NB4 (cell line): ENCODE measurements at regions not wholly inside any gene's neighbourhood (a gene's known extent, or its start where the extent isn't known, plus 50 kb on each side); places are given as distances from the start of the nearest gene placed in this dataset.
"Not testable (repeated sequence)": the region's sequence is repeated elsewhere in the genome, so short reads cannot be mapped to it uniquely, and the experiment has no call there.

Experiments used
- MAX ChIP-seq: IDR thresholded peaks from 2 replicates; pipeline ENCODE4 v1.6.1; 2011; ENCODE audit warnings: low read depth, low read length
- MYC ChIP-seq: IDR thresholded peaks from 2 replicates; pipeline ENCODE4 v1.6.1; 2011; ENCODE audit warnings: low read depth, low read length
- POLR2A ChIP-seq: IDR thresholded peaks from 2 replicates; pipeline ENCODE4 v1.6.1; 2011; ENCODE audit warnings: mild to moderate bottlenecking; ENCODE audit not compliant: insufficient read length; ENCODE audit errors: extremely low read depth
- TF ChIP-seq, protein P1 (sequence below): IDR thresholded peaks from one replicate; pipeline ENCODE4 v1.5.1; 2012; ENCODE audit warnings: low read depth, low read length

DNA sequence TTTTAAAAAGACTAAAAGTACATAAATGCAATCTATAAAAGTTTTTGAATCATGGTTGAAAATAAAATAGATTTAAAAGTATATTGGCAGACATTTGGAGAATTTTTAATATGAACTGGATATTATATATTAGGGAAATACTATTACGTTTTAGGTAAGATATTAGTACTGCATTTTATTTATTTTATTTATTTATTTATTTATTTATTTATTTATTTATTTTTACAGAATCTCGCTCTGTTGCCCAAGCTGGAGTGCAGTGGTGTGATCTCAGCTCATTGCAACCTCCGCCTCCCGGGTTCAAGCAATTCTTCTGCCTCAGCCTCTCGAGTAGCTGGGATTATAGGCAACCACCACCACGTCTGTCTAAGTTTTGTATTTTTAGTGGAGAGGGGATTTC, 890.1 kb upstream of the MANEA start:
- TF ChIP-seq, protein P1, sequence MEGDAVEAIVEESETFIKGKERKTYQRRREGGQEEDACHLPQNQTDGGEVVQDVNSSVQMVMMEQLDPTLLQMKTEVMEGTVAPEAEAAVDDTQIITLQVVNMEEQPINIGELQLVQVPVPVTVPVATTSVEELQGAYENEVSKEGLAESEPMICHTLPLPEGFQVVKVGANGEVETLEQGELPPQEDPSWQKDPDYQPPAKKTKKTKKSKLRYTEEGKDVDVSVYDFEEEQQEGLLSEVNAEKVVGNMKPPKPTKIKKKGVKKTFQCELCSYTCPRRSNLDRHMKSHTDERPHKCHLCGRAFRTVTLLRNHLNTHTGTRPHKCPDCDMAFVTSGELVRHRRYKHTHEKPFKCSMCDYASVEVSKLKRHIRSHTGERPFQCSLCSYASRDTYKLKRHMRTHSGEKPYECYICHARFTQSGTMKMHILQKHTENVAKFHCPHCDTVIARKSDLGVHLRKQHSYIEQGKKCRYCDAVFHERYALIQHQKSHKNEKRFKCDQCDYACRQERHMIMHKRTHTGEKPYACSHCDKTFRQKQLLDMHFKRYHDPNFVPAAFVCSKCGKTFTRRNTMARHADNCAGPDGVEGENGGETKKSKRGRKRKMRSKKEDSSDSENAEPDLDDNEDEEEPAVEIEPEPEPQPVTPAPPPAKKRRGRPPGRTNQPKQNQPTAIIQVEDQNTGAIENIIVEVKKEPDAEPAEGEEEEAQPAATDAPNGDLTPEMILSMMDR = not testable (repeated sequence)
- TF ChIP-seq MYC, POLR2A, MAX: not testable (repeated sequence)
